Smooth muscle cell (in vitro differentiated cells): ENCODE measurements at regions not wholly inside any gene's neighbourhood (a gene's known extent, or its start where the extent isn't known, plus 50 kb on each side); places are given as distances from the start of the nearest gene placed in this dataset.

Experiments
- DNase-seq: peaks from one replicate; lab custom pipeline; 2025; ENCODE audit not compliant: unreplicated experiment; lab: John Stamatoyannopoulos, UW
- H2AFZ ChIP-seq: fragments of 200-600 bp; sonication (generic); 2 replicates; pipeline ENCODE4 v1.6.0; 2016; ENCODE audit warnings: antibody characterized with exemption, low read depth, mild to moderate bottlenecking
- H3F3A ChIP-seq: fragments of 200-600 bp; sonication (generic); 2 replicates; pipeline ENCODE4 v1.6.0; 2017; ENCODE audit warnings: antibody characterized with exemption, low read depth
- H3K27ac ChIP-seq: fragments of 200-600 bp; sonication (generic); 2 replicates; pipeline ENCODE4 v1.5.1; 2016; ENCODE audit warnings: low read depth, mild to moderate bottlenecking
- H3K27me3 ChIP-seq: fragments of 200-600 bp; sonication (generic); 2 replicates; pipeline ENCODE4 v1.6.1; 2016; ENCODE audit warnings: low read depth, mild to moderate bottlenecking
- H3K36me3 ChIP-seq: fragments of 200-600 bp; sonication (generic); 2 replicates; pipeline ENCODE4 v1.5.1; 2016; ENCODE audit warnings: low read depth
- H3K4me1 ChIP-seq: fragments of 200-600 bp; sonication (generic); 2 replicates; pipeline ENCODE4 v1.5.1; 2016; ENCODE audit warnings: low read depth
- H3K4me2 ChIP-seq: fragments of 200-600 bp; sonication (generic); 2 replicates; pipeline ENCODE4 v1.6.0; 2016; ENCODE audit warnings: mild to moderate bottlenecking
- H3K4me3 ChIP-seq: fragments of 200-600 bp; sonication (generic); 2 replicates; pipeline ENCODE4 v1.5.1; 2016; ENCODE audit warnings: mild to moderate bottlenecking
- H3K79me2 ChIP-seq: fragments of 200-600 bp; sonication (generic); 2 replicates; pipeline ENCODE4 v1.6.0; 2016; ENCODE audit warnings: low read depth, mild to moderate bottlenecking
- H3K9ac ChIP-seq: fragments of 200-600 bp; sonication (generic); 2 replicates; pipeline ENCODE4 v1.6.0; 2016; ENCODE audit warnings: low read depth
- H3K9me3 ChIP-seq: fragments of 200-600 bp; sonication (generic); replicated peaks from 2 replicates; pipeline ENCODE4 v1.5.1; 2016; ENCODE audit warnings: low read depth
- H4K20me1 ChIP-seq: fragments of 200-600 bp; sonication (generic); 2 replicates; pipeline ENCODE4 v1.6.0; 2016; ENCODE audit warnings: low read depth
- CTCF ChIP-seq: fragments of 200-600 bp; sonication (generic); IDR thresholded peaks from 2 replicates; pipeline ENCODE4 v1.5.1; 2017; ENCODE audit warnings: borderline replicate concordance, mild to moderate bottlenecking, antibody characterized with exemption; ENCODE audit not compliant: insufficient read depth, poor library complexity, severe bottlenecking
- WGBS: methylation state at CpG from one replicate; pipeline ENCODE4 v1.1.7; 2016; ENCODE audit warnings: low lambda C conversion rate; 5-methylcytosine and 5-hydroxymethylcytosine counted together

DNA sequence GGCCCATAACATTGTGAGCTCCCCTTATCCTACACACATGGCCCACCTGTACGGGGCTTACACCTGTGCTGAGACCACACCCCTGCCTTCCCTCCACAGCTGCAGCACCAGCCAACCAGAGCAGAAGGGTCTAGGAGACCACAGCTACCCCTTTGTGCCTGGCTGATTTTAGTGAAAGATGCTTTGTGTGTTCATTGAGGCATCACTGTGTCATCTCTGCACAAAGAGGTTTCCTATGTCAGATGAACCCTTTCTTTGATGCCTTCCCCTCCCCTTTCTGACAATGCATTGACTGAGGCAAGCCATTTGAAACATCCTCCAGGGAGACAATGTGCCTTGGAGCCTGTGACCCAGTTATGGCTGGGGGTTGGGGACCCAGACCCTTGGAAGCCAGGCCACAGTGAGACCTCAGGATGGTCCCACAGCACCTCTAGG is 54.9 kb upstream of the SLC7A14 start:
- Histone ChIP-seq H4K20me1 (no peaks in the 10 kb centered on the region), H3K9me3 (no peaks in the 10 kb centered on the region), H3K27me3 (no peaks in the 10 kb centered on the region), H2AFZ (no peak overlapping the region), H3K4me1 (peaks cover 7% of the 10 kb centered on the region), H3K27ac (no peak overlapping the region), H3F3A (no peaks in the 10 kb centered on the region), H3K4me2 (no peak overlapping the region), H3K9ac (no peak overlapping the region), H3K36me3 (no peaks in the 10 kb centered on the region), H3K79me2 (no peaks in the 10 kb centered on the region), H3K4me3 (no peak overlapping the region)
- 97% methylated on average over 1 of the region's 1 CpG for WGBS
- no peak for DNase-seq
- no peak for TF ChIP-seq CTCF

DNA sequence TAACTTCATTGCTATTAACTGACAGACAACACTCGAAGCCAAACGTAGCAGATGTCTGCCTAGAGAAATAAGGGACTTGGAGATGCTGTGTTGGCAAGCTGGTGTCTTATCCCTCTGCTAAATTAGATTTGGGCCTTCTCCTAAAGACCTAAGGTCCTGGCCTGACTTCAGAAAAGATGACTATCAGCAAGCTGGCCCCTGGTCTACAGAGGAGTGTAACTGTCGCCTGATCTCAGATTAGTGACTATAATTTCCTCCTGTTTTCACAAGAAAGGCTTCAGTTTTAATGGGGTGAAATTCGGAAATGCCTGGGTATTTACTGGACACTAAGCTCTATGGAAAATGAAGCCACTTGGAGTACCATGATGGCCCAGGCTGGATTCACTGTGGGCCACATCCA is 53.1 kb upstream of the SLC7A14 start:
- Histone ChIP-seq H4K20me1 (no peaks in the 10 kb centered on the region), H2AFZ (no peak overlapping the region), H3K9me3 (no peaks in the 10 kb centered on the region), H3K4me1 (peaks cover 16% of the 10 kb centered on the region), H3K27ac (no peak overlapping the region), H3K9ac (no peak overlapping the region), H3K79me2 (no peaks in the 10 kb centered on the region), H3F3A (no peaks in the 10 kb centered on the region), H3K36me3 (no peaks in the 10 kb centered on the region), H3K27me3 (no peaks in the 10 kb centered on the region), H3K4me2 (no peak overlapping the region), H3K4me3 (no peak overlapping the region)
- TF ChIP-seq CTCF, result no peak
- 88% methylated on average over 4 of the region's 4 CpGs for WGBS
- DNase-seq, result no peak

DNA sequence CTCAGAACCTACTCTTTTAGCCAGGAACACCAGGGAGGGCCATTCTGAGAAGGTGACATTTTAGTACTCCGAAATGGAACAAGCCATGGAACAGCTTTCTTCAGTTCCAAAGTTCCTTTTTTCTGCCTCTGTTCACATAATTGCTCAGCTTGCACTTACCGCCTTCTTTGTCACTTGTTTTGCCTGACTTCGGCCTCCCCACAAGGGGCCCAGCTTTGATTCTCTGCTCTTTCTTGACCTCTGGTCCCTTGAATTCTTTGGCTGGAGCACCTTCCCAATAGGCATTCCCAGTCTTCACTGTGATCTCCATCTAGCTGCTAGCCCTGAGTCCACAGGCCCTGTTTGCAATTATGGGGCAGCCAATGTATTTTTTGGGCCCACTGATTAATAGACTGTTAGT is 51.4 kb upstream of the SLC7A14 start:
- no peak overlapping the region for H3K9ac ChIP-seq
- WGBS, result 97% methylated on average over 3 of the region's 3 CpGs
- no peaks in the 10 kb centered on the region for H3K9me3 ChIP-seq
- no peak for TF ChIP-seq CTCF
- DNase-seq, result no peak
- no peaks in the 10 kb centered on the region for H3K79me2 ChIP-seq
- H4K20me1 ChIP-seq, result no peaks in the 10 kb centered on the region
- no peak overlapping the region for H3K4me2 ChIP-seq
- H3K4me1 ChIP-seq, result peaks cover 16% of the 10 kb centered on the region
- H3K36me3 ChIP-seq, result no peaks in the 10 kb centered on the region
- no peaks in the 10 kb centered on the region for H3K27me3 ChIP-seq
- no peak overlapping the region for H3K27ac ChIP-seq
- H3F3A ChIP-seq, result no peaks in the 10 kb centered on the region
- H3K4me3 ChIP-seq, result no peak overlapping the region
- no peak overlapping the region for H2AFZ ChIP-seq

DNA sequence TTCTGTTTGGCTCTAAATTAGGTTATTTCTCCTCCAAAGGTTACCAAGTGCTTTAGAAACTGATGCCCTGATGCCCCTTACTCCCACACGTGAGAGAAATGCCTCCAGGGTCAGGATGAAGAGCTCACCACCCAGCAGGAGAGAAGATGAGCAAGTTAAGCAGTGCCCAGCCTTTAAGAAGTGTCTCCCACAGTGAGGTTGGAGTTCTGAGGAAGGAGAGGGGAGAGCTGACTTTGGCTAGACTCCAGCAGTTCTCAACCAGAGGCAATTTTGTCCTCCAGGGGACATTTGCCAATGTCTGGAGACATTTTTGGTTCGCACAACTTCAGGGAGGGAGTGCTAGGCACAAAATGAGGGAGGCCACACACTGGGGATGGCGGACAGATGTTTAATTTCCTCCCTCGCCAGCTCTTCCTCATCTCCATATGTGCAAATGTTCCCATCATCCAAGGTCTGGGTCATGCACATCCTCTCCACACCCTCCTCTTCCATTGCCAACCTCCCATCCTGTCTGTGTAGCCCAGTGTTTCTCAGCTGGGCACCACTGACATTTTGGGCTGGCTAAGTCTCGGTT is 50.6 kb upstream of the SLC7A14 start:
- no peak overlapping the region for H3K4me2 ChIP-seq

More for the DNA sequence above, 50.6 kb upstream of the SLC7A14 start:
- Histone ChIP-seq H3K4me1 (peaks cover 16% of the 10 kb centered on the region), H4K20me1 (no peaks in the 10 kb centered on the region), H3K9ac (no peak overlapping the region), H3F3A (no peaks in the 10 kb centered on the region), H3K79me2 (no peaks in the 10 kb centered on the region), H3K27ac (no peak overlapping the region), H3K36me3 (no peaks in the 10 kb centered on the region), H2AFZ (no peak overlapping the region), H3K9me3 (no peaks in the 10 kb centered on the region), H3K4me3 (no peak overlapping the region), H3K27me3 (no peaks in the 10 kb centered on the region)
- WGBS, result 84% methylated on average over 5 of the region's 5 CpGs
- no peak for DNase-seq
- TF ChIP-seq CTCF, result no peak
